HG03565 (cell line): ENCODE measurements at regions not wholly inside any gene's neighbourhood (a gene's known extent, or its start where the extent isn't known, plus 50 kb on each side); places are given as distances from the start of the nearest gene placed in this dataset.

Experiments used
- ATAC-seq: cut with Tn5 transposase; IDR thresholded peaks from one replicate; pipeline ENCODE4 v1.9.1; 2021; ENCODE audit warnings: mild to moderate bottlenecking, moderate library complexity; ENCODE audit not compliant: unreplicated experiment

DNA sequence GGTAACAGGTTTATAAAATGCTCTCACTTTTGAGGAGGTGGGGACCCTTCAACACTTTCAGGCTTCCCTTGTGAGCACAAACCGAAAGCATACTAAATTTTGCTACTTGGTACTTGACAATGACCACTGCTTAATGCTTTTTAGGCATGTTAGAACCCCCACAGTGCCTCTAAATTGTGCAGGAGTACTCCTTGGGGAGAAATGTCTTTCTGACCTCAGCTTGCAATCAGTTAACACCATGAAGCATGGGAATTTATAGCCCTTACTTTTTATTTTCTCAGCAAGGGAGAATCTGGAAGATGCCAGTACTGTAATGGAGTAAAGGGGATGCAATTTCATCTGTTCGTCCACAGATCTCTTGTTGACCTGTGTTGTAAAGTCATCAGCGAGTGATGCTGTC is 308.9 kb upstream of the TBC1D5 start:
- no peak for ATAC-seq

DNA sequence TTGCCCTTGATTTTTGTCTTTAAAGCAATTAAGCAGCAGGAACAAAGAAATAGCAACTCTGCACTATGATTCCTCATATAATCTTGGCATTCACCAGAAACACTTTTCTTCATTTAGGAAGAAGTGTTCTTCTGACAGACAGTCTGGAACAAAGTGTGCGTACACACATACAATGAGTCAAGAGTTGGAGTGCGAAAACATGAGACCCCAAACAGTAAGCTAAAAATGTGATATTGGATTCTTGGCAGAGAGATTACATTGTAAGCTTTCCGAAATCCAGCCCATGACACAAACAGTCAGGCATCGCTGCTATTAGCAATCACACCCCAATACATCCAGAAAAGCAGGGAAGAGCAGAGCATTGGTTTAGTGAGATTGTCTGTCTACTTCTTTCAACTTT is 306.7 kb upstream of the TBC1D5 start:
- ATAC-seq: no peak

DNA sequence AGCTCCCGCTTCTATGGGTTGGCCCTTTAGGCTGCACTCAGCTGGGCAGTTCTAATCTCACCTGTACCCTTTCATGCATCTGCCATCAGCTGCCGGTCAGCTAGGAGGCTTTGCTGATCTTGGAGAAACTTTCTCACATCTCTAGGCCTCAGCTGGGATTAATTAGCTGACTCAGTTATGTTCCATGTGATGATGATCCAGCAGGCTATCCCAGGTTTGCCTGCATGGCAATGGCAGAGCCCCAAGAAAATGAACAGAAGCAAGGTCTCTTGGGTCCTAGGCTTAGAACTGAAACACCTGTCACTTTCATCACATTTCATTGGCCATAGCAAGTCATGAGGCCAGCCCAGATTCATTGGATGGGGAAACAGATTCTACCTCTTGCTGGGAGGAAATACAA is 304.6 kb upstream of the TBC1D5 start:
- no peak for ATAC-seq

DNA sequence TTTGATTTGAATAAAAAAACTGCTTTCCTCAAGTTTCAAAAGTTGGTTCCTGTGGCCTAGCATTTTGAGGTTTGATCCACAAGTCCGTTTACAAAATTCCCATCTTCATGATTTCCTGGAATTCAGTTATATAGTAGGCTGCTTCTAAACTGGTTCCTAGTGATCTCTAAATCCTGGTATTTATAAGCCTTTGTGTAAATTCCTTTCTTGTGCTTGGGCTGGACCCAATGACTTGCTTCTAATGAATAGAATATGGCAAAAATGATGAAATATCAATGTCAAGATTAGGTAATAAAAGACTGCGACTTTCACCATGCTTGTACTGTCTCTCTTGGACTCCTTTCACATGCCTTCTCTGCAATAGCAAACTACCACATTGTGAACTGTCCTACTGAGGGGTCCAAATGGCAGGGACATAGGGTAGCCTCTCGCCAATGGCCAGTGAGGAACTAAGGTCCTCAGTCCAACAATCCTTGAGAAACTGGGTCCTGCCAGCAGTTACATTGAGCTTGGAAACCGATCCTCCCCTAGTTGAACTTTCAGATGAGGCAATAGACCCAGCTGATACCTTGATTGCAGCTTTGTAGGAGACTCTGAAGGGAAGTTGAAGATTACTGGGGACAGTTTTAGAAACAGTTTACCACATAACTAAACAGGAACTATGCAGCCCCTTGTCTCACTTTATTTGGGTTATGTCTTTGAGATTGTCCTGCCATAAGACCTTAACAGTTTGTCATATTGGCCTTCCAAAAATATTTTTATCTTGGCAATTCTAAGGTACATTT is 303.9 kb upstream of the TBC1D5 start:
- ATAC-seq: no peak

DNA sequence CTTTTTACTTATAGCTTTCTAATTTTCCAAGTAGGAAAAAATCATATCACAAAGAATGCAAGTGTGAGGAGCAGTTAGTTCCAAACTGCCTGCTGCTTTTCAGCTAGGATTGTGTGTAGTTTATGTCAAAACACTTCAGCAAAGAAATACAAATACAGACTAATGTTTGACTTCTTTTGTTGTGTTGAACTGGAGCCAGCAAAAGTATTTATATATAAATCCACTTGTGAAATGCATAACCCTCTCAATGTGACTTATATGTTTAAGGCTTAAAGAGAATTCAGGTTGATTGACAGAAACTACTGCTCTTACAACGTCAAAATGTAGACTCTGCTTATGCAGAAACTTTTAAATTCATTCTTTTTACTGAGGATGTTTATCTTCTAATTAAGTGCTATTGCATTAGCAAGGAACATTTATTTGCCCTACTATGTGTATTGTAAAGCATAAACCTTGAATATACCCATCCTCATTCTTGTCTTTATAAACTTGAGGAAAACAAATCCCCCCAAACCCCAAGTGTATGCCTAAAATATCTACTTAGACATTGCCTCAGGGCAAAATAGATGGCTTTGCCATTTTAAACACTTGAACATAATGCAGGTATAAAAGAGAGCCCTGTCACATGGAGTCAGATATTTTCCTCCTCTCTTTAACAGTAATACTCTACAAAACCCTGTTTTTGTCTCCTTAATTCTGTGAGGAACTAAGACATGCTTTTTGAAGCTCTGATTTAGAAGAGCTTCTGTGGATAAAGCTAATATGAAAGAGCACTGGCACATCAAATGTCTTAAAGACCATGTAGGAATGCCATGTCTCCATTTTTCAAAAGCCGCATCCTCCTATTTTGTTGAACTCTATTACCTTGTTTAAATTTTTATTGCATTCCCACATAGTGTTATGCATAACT is 302.8 kb upstream of the TBC1D5 start:
- ATAC-seq: no peak

DNA sequence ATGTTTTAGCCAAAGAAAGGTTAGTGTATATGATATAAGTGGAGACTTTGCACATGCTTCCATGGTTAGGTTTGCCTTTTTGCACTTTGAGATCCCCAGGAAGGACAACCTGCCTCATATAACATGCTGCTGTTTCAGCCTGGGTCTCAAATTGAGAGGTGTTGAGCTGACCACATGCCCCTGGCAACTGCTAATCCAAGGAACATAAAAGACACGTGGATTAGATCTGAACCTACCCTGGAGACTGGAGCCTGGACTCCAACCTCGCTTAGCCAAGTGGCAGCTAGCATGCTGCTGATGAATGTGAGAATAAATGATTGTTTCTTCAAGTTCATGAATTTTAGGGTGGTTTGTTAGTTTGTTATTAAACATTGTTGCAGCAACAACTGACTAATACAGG is 301.8 kb upstream of the TBC1D5 start:
- no peak for ATAC-seq

DNA sequence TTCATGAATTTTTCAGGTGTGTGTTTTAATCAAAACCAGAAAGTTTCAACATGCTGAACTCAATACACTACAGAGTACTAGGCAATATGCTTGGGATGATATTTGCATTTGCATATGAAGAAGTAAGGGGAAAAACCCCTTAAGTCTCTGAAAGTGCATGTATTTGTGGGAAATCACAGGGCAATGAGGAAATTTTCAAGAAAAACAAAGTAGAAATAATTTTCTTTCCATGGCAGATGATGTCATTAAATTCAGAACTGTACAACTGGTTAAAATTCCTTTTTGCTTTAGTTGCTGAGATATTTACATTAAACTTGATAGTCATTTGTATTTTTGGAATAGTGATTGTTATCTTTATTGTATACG is 294.0 kb upstream of the TBC1D5 start:
- ATAC-seq: no peak

DNA sequence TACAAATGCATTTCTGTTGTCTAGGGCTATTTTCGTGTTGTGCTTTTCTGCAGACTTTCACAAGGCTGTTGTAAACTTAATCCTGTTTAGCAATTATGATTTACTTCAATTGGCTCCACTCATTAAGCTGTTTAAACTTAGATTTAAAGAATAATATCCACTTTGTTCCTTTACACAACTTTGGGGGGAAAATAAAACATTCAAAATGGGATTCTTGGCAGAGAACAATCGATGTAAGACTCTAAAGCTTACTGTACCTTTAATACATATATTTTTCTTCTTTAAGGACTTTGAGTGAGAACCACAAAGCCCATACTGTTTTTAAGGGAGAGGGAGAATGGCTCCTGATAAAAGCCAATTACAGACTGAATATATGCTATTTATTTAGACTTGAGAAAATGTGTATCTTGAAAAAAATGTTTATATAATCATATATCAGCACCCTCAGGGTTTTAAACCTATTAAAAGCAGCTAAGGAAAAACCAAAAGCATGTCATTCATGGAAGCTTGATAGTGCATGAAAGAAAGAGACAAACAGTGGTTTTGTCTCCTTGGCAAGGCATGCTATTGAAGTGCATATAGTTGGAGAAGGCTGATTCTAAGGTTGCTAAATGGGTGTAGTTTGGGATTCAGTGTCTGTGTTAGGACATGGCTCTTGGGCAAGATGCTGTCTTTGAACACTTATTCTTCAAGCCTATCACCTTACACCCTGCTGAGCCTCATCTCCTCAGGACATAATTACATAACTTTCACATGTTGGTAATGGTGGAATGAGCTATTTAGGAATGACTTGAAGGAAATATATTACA is 293.4 kb upstream of the TBC1D5 start:
- ATAC-seq: no peak

DNA sequence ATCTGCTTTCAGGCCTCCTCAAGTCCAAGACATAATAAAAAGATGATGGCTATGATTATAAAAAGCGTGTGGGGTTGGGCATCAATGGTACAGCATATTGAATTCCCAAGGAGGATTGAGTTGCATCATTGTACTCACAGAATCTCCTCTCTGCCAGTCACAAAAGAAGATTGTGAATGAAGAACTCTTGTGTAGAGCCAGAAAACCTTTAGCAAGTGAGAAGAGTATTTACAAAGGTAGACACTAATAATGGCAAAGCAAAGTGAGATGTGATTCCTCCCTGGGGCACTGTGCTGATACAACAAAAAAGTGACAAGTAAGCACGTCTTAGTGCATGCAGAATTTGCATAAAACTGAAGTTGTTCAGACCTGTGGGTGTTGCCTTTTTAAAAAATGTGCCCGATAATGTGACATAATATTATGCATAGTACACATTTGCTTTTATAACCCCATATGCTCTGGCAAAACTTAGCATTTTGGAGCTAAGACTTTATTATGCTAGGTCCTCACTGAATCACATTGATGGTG is 291.2 kb upstream of the TBC1D5 start:
- ATAC-seq: no peak

DNA sequence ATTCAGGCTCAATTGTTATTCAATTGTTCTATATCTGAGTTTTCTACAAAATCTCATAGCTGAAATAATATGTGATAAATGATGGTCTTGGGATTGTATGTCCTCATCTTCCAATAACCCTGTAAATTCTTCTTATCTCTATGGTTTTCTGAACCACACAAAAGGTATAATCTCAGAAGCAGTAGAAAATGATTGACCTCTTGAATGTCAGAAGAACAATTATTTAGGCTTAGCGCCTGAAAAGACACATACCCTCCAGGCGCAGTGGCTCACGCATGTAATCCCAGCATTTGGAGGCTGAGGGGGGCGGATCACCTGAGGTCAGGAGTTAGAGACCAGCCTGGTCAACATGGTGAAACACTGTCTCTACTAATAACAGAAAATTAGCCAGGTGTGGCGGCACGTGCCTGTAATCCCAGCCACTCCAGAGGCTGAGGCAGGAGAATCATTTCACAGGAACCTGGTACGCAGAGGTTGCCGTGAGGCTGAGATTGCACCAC is 288.0 kb upstream of the TBC1D5 start:
- ATAC-seq: no peak

DNA sequence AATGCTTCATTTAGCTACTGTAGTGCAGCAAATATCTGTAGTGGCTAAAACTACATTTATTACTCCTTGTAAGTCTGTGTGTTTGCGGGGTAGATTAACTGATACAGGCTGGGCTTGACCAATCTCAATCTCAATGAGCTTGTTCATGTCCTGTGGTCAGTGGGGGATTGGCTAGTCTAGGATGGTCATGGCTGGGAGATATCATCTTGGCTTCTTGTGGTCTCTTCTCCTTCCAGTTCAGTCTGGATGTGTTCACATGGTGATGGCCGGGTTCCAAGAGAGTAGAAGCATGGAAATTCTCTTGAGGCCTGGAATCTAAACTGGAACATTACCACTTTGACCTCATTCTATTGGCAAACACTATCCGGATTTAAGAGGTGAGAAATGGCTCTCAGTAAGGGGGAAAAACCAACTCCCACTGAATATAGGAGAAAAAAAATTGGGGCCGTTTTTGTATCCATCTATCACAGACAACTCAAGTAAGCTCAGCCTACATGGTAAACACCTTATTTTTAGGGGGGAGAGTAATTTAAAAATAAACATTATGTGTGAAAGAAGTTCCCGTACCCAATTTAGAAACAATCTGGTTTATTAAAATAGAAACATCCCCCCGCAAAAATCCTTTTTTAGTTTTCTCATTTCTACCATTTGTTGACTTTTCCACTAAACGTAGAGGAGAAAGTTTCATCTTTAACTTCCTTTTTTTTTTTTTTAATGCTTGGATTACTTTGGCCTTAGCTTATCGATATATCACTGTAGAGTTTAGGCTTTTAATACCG is 284.9 kb upstream of the TBC1D5 start:
- no peak for ATAC-seq

DNA sequence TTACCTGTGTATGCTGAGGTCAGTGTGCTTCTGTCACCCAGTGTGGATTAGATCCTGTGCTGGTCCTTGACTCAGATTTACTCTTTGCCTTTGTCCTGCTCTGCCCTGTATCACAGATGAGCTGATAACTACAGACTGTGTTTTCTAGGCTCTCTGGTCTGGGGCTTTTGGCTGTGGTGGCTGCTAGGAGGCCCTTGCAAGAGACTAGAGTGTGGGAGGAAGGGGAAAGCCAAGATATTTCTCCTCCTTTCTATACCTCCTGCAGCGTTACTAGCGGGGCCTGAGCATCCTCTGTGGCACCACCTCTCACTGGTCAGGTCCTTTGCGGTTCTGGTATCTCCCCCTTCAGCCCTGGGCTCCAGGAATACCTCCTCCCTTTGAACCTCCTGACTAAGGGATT is 282.3 kb upstream of the TBC1D5 start:
- ATAC-seq: no peak

DNA sequence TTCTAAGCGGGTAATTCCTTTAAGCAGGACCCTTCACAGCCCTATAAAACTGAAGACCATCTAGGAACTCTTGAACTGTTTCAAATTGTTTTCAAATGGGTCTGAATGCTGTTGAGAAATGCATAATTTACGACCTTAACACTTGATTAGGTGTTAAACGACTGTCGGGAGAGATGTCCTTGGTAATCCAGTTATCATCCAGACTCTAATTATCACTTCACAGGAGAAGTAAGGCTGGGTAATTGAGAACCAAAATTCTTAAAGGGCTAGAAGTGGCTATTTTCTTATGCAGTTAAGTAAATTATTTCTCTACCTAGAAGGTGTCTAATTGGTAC is 276.7 kb upstream of the TBC1D5 start:
- ATAC-seq: no peak

DNA sequence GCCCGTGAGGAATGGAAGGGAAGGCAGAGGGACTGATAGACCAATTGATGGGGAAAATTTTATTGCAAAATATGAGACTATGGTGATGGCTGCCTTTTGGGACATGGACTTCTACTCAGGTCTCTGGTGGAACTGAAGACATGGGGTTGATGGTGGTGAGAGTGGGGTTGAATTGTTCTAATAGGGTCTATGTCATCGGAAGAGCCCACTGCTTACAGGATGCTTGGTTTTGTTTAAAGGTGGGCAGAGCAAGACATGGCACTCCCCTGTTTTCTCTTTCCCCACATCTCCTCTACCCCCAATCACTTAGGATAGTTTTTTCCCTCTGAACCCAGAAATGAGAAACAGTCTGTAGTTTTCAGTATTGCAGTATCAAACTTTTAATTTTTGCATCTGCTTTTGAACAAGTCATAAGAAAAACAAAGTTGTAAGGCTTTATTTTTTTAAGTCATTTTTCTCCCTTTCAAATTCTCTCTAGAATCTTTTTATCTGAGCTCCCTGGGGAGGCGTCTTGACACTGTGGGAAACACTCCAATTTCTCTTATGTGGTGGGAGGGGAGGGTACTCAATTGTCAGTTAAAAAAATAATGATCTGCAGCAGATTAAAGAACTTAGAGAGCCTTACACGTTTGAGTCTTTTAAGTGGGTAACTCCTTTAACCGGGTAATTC is 276.2 kb upstream of the TBC1D5 start:
- no peak for ATAC-seq

DNA sequence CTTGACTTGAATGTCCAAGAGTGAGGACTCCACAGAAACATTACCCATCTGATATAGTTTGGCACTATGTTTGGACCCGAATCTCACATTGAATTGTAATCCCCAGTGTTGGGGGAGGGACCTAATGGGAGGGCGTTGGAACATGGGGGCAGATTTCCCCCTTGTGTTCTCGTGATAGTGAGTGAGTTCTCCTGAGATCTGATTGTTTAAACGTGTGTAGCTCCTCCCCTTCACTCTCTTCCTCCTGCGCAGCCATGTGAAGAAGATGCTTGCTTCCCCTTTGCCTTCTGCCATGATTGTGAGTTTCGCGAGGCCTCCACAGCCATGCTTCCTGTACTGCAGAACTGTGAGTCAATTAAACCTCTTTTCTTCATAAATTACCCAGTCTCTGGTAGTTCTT is 273.9 kb upstream of the TBC1D5 start:
- ATAC-seq: no peak

DNA sequence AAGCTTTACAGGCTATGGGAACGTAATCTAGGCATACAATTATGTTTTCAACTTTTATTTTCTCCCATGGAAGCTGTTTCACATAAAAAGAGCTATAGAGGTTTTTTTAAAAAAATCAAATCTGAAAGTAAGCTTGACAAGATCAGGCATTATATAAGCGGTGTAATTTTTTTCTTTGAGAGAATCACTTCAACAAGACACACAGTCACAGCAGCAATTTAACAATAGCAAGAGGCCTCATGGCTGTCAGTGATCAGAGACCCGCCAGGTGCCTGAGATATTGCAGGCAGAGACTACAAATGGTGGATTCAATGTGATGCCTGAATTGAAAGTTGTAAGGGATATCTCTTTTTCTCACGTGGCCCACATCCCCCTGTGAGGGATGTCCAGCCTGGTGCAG is 270.5 kb upstream of the TBC1D5 start:
- no peak for ATAC-seq

DNA sequence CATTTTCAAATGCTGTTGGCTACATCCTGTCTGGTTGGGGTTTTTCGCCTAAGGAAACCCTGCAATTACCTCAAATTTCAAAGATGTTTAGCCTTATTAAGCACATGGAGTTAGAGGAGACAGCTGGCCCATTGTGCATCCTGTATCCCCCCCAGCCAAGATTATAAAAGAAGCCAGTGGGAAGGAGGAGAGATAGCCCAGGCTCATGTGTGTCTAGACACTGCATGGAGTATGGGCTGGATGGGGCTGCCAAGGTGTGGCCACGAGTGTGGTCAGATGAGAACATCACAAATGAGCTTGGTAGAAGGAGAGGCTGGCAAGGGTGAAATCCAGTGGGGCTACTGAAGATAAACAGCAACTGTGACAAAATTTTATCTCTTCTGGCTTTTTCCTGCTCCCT is 270.0 kb upstream of the TBC1D5 start:
- no peak for ATAC-seq

DNA sequence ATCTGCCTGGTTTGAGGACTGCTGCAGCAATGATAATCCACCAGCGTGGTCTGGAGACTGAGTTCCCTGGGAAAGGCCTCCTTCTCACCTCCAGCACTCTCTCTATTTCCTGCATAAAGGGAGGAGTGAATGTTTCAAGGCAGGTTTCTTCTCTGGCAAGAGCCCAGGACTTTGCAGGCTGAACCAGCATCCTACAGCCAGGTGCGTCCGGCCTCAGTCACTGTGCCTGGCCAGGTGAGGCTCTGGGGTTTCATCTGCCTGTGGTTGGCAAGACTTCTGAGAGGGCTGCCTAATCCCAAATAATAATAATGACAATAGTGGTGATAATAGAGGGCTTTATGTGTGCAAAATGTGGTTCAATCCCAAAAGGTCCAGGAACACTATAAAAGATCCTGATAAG is 269.0 kb upstream of the TBC1D5 start:
- ATAC-seq: no peak

DNA sequence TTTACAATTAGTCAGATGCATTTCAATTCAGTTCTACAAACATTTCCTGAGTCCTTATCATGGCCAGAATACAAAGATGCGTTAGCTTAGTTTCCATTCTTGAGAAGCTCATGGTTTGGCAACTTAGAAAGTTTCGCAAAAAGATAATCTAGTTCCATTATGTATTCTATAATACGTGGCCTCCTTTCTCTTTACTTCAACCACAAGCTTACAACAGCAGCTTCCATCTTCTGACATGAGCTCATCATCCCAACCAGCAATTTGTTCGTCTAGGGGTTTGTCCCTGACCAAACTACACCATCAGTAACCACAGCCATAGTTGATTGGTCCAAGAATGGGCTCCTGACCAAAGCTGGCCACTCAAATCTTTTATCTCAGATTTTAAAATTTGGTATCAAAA is 267.6 kb upstream of the TBC1D5 start:
- no peak for ATAC-seq
